GM18873 (cell line): ENCODE measurements at regions not wholly inside any gene's neighbourhood (a gene's known extent, or its start where the extent isn't known, plus 50 kb on each side); places are given as distances from the start of the nearest gene placed in this dataset.
A peak's percentile ranks its signal among the peaks of the same experiment; 100 is the strongest.
"Not testable (repeated sequence)": the region's sequence is repeated elsewhere in the genome, so short reads cannot be mapped to it uniquely, and the experiment has no call there.

Source experiments
- ATAC-seq: cut with Tn5 transposase; IDR thresholded peaks from one replicate; pipeline ENCODE4 v1.9.1; 2021; ENCODE audit warnings: mild to moderate bottlenecking, moderate library complexity, moderate number of reproducible peaks; ENCODE audit not compliant: unreplicated experiment, low FRiP score

GRCh38 chr5:45893309-45893708 lies 197.1 kb upstream of the HCN1 start:
- ATAC-seq = no peak

GRCh38 chr5:45890441-45891080 lies 194.4 kb upstream of the HCN1 start:
- not testable (repeated sequence) for ATAC-seq

GRCh38 chr5:45862763-45863162 lies 166.6 kb upstream of the HCN1 start:
- ATAC-seq = no peak

GRCh38 chr5:45847877-45848276 lies 151.7 kb upstream of the HCN1 start:
- ATAC-seq = no peak

GRCh38 chr5:45826055-45826454 lies 129.9 kb upstream of the HCN1 start:
- ATAC-seq = no peak

- no peak for ATAC-seq
These were observed 104.2 kb upstream of the HCN1 start for GRCh38 chr5:45800331-45800730.

GRCh38 chr5:45799388-45799787 lies 103.2 kb upstream of the HCN1 start:
- ATAC-seq = no peak

- no peak for ATAC-seq
These were observed 100.9 kb upstream of the HCN1 start for GRCh38 chr5:45796959-45797553.

- ATAC-seq = no peak
These were observed 99.3 kb upstream of the HCN1 start for GRCh38 chr5:45795458-45795857.

GRCh38 chr5:45793638-45794532 lies 97.7 kb upstream of the HCN1 start:
- peak; percentile 93 for ATAC-seq

- ATAC-seq = no peak
These were observed 83.9 kb upstream of the HCN1 start for GRCh38 chr5:45779874-45780671.

- no peak for ATAC-seq
These were observed 78.3 kb upstream of the HCN1 start for GRCh38 chr5:45774528-45774927.

GRCh38 chr5:45772402-45772801 lies 76.2 kb upstream of the HCN1 start:
- no peak for ATAC-seq

- ATAC-seq = no peak
These were observed 69.4 kb upstream of the HCN1 start for GRCh38 chr5:45765561-45765960.

GRCh38 chr5:45750574-45750973 lies 54.4 kb upstream of the HCN1 start:
- no peak for ATAC-seq

- not testable (repeated sequence) for ATAC-seq
These were observed 52.3 kb upstream of the HCN1 start for GRCh38 chr5:45748511-45748910.
